Caki2 (cell line): ENCODE measurements at regions not wholly inside any gene's neighbourhood (a gene's known extent, or its start where the extent isn't known, plus 50 kb on each side); places are given as distances from the start of the nearest gene placed in this dataset.
A peak's percentile ranks its signal among the peaks of the same experiment; 100 is the strongest.

Source experiments
- DNase-seq: peaks from one replicate; pipeline ENCODE4 v3.0.0-alpha.2; 2015; ENCODE audit warnings: low read depth
- in situ Hi-C: cut with HindIII; loops from 2 replicates; pipeline ENCODE4 v1.10.0; 2016; ENCODE audit warnings: low sequenced_read_pairs, low pct_unique_long_range_greater_than_20kb, mixed read lengths

DNA sequence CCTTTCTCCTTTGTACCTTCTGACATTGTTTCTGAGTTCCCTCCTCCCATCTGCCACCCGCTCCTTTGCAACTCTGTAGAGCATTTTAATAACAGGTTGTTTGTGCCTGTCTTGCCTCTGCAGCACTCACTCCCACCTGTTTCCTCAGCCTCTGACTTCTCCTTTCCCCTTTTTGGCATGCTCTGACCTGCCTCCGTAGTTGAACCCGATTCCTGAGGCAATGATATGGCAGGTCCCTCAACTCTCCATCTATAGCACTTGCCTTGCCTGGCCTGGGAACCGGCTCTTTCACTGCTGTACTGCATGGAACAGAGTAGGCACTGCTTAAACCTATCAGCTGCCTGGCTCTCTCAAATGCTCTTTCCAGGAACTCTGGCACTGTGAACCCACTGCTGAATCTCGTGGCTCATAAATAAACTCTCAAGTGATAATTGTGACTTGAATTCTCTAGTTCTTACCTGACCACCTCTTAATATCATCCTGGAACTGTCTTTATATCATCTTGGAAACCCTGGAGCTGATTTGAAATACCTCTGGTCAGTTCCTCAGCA, 50.3 kb downstream of the UTRN start:
- DNase-seq, result no peak
- in situ Hi-C loops, result no loop called here

DNA sequence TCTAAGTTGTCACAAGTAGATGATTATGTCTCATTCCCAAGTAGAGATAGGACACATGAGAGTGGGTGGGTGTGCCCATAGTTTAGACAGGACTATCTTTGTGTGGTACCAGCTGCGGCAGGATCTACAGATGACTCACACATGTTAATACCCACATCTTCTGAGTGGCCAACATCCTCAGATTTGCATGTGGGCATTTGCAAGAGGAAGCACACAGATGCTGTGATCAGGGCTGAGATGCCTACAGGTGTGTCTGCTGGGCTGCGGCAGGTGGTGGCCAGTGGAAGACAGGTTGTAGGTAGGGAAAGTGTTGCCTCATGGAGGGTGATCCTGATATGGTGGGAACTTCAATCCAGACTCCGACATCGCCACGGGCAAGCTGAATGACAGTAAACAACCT, 50.8 kb downstream of the UTRN start:
- in situ Hi-C loops, result no loop called here
- DNase-seq, result peak; percentile 25

DNA sequence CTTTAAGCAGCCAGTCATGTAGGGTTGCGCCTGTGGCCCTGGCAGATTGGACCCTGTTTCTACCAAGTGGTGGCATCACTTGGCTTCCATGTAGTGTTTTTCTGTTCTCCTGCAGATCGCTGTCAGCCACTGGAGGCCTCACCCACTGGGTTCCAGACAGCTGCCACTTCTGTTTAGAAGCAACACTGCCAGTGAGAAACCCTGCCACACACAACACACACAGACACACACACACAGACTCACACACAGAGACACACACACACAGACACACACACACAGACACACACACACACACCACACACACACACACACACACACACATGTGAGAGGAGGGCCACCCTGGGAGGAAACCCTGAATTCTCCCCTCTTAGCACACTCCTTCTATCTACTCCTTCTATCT, 51.8 kb downstream of the UTRN start:
- no peak for DNase-seq

DNA sequence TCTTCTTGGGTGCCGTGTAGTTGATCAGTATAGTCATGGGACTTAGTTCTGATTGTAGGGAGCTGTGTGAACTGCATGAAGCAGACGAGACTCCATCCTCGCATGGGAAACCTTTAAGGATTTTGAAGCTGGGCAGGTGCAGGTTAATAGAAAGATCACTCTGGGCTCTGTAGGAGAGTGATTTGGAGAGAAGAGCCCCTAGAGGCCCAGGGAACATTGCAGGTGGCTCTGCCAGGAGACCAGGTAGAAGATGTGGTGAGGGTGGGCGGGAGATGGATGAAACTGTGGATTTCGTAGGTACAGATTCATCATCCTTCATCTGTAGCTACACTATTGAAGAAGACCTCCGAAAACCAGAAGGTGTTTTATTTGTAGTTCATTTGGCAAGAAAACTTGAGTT, 53.3 kb downstream of the UTRN start:
- in situ Hi-C loops, result no loop called here

More for the DNA sequence above, 51.8 kb downstream of the UTRN start:
- in situ Hi-C loops, result no loop called here

DNA sequence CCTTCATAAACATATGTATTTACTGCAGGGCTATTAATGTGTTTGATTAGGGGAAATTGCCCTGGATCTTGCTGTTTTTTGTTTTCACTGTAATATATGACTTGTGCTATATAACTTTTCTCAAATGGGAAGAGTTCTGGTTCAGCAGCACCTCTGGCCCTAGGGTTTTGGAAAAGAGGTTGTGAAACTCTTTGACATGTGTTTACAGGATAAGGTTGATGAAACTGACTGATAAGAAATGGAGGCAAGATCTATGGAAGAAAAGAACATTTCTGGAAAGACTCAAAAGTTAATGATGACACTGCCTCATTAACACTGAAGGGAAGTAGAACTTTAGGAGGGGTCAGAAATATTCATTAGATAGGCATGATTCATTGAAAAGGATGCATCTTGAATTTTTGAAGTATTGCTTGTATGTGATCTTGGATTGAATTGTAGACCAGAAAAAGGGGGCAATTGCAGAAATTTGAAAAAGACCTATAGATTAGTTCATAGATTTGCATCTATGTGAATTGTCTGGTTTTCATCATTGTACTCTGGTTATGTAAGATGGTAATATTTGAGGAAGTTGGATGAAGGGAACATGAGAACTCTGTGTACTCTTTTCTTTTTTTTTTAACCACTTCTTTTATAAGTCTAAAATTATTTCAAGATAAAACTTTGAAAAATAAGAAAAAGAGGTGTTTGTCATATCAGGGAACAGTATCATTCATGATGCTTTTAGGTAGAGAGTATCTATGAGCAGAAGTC, 54.0 kb downstream of the UTRN start:
- in situ Hi-C loops, result no loop called here
- DNase-seq, result no peak

More for the DNA sequence above, 53.3 kb downstream of the UTRN start:
- DNase-seq, result no peak

DNA sequence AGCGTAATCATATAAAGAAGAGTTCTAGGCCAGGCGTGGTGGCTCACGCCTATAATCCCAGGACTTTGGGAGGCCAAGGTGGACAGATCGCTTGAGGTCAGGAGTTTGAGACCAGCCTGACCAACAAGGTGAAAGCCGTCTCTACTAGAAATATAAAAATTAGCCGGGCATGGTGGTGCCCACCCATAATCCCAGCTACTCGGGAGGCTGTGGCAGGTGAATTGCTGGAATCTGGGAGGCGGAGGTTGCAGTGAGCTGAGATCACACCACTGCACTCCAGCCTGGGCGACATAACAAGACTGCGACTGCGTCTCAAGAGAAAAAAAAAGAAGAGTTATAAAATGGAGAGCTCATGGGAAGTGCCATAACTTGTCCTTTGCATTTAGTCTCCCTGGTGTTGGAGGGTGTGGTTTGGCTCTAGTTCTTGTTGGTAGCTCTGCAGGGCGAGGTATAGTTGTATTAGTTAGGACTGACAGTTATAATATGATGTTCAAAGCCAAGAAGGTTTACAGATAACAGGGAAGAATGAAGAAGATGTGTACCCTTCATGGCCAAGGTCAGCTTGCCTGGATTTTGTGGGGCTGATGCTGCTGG, 54.8 kb downstream of the UTRN start:
- in situ Hi-C loops, result no loop called here
- DNase-seq, result no peak

DNA sequence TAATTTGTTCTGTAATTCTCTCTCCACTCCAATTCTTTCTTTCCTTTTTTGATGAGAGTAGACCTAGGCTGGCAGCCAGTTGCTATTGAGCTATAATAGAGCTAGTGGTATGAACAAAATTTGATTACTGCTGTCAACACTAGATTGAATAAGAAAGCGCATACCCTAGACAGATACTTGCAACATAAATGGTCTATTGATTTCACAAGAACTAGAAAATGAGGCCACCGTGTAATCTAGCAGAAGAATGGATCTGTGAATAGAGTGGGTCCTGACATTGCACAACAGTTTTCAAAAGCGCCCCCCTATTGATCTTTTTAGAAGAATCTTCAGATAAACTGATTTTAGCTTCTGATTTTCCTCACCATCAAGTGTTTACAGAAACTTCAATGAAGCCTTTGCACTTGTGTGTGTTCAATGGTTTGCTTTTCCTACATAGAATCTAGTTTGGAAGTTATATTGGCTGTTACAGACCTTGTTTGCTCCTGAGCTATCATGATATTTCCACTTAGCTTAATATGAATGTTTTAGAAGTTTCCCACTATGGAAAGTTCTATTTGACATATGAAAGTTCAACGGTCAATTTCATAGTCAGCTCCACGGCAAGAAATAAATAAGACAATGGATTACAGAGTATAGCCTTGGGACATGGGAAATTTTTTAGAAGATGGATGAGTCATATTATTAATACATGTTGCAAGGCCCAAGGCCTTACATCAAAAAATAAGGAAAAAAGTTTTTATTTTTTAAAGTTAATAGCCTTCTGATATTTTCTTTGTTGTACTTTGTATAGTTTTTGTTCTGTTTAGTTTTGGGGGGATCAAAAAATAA, 55.6 kb downstream of the UTRN start:
- DNase-seq, result no peak
- in situ Hi-C loops, result no loop called here

DNA sequence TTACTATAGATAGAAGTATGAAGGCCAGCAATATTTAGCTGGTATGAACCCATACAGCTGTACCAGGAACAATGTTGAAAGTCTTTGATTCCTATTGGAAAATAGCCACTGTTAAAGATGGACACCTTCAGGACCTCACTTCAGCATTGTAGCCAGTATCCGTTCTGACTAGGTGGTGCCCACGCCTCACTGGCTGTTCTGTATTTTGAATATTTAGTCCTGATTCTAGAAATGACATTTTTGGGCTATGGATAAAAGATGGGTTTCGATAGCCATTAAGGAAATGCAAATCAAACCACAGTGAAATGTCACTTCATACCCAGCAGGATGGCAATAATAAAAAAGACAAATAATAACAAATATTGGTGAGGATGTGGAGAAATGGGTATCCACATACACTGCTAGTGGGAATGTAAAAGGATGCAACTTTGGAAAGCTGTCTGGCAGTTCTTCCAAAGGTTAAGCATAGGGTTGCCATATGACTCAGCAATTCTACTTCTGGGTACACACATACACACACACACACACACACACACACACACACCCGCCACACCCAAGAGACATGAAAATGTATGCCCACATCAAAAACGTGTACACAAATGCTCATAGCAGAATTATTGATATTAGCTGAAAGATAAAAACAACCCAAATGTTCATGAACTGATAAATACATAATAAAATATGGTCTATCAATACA, 56.8 kb downstream of the UTRN start:
- in situ Hi-C loops, result no loop called here
- no peak for DNase-seq

DNA sequence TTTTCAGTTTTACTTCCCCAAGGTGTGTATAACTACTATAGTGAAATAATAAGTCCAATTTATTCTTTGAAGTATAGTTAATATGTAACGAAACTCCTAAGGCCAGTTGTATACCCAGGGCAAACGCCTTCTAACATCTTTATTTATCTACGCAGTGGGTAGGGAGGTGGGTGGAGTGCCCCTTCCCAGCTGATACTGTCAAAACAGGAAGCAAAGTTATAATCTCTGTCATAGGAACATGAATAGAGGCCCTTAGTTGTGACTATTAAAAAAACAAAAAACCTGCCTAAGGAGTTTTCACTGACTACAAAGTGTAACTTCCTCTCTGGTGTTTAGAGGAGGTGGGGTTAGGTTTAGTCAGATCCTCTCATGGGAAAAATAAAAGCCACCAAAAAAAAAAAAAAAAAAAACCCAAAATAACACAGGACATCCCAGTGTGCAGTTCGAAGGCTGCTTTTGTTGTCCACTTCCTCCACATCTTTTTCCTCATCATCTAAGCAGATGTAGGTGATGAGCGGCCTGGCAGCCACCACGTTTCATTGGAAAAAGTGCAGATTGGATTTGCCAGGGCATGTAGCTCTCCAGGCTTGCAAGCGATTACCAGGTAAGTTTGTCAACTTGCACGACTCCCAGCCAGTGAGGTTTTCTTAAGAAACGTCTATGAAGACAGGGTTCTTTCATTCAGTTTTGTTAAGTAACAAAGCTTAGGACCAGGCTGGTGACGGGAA, 58.7 kb downstream of the UTRN start:
- DNase-seq, result peak; percentile 86
- in situ Hi-C loops, result no loop called here

DNA sequence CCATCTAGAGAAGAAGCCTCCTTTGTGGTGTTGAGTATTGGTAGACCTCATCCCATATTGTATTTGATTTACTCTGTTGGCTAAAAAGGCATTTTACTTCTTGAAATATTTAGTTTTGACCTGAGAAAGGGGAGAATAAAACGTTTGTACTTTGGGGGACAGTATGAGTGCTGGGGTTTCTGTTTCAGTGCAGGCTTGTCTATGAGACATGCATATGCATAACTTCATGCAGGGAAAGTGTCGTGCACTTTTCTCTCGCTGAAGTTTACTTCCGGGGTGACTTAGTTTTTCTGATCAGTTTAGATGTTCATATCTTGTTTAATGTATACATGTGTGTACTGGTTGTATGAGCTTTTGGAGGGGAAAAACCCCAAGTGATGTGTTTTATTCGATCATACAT, 59.5 kb downstream of the UTRN start:
- DNase-seq, result no peak
- in situ Hi-C loops, result no loop called here

DNA sequence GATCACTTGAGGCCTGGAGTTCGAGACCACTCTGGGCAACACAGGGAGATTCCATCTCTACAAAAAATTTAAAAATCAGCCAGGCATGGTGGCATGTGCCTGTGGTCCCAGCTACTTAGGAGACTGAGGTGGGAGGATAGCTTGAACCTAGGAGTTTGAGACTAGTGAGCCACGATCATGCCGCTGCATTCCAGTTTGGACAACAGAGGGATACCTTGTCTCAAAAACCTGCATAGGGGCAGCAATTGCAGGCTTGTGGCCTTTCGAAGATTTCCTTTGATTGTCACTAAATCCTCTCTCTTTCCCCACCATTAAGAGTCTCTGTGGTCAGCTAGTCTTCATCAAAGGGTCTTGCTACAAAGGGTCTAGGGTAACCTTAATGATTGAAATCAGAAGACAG, 60.3 kb downstream of the UTRN start:
- in situ Hi-C loops, result no loop called here
- no peak for DNase-seq

DNA sequence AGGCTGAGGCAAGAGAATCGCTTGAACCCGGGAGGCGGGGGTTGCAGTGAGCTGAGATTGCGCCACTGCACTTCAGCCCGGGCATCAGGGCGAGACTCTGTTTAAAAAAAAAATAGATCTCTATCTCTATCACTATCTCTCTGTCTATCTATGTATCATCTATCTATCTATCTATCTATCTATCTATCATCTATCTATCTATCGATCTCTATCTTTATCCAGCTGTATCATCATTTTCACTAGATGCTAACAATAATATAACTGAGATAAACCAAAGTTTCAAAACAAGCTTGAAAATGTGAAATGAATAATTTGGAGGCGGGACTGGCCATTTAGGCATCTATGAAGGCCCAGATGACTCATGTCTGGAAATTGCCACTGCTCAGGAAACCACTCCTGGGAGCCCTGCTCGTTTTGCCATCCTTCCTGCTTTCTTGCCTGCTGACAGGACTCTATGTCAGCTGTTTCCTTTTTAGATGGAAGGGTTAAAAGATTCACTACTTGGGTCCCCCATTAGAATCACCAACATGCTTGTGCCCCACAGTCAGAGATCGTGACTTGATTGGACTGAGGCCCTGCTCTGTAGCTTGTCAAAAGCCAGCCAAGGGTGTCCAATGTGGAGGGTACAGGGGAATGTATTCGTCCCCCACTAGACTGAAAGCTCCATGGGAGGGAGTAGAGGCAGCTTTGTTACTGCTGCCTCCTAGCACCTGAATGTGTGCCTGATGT, 61.7 kb downstream of the UTRN start:
- in situ Hi-C loops, result no loop called here
- peak; percentile 41 for DNase-seq

DNA sequence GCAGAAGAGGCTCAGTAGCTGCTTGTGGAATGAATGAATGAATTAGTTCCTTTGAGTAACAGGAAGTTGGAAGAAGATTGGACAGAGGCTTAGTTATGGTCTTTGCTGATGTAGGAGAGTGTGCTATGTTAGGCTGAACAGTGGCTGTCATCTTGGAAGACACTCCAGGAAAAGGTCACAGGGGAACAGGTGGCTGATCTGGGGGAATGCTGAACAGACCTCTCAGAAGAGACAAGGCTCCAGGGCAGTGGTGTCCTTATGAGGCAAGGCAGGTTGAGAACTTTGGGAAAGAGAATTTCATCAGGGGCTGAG, 62.3 kb downstream of the UTRN start:
- in situ Hi-C loops, result no loop called here
- peak; percentile 38 for DNase-seq

DNA sequence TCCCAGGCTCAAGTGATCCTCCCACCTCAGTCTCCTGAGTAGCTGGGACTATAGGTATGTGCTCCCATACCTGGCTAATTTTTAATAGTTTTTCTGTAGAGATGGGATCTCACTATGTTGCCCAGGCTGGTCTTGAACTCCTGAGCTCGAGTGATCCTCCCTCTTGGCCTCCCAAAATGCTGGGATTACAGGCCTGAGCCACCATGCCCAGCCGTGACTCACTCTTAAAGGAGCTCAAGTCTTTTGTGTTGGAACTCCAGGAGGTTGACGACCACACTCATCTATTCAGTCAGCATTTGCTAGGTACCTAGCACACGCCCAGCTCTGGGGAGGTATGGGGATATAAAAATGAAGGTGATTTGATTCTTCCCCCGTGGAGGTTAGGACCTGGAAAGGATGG, 62.8 kb downstream of the UTRN start:
- in situ Hi-C loops, result no loop called here
- no peak for DNase-seq

DNA sequence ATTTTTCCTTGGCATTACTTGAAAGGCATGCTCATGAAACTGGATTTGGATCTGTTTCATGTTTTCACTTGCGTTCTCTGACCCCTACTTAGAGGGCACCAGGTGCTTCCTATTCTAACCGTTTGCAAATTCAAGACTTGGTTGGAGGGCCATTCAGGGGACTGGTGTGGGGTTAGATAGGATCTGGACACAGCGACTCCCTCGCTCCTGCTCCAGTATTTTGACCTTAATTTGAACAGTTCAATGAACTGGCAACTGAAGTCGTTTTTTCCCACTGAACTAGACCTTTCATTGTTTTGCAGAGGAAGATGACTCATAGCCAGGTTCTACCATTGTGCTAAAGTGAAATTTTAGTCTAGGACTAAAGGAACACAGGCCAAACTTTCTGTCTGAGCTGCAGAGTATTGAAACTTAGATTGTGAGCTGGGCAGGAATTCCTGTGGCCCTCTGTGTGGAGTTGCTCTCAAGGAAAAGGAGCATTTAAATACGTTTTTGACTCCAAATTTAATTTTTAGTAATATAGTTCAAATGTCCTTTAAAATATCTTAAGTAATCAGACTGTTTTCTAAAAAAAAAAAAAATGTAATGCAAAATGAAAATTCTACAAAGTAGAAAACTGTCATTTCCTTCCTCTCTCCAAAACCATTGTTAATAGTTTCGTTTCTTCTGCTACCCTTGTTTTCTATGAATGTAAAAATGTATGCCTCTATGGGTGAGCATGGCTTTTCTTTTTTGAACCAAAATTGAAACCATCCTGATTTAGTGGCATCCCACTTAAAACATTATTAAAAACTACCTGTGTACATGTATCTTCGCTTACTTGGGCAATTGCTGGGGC, 64.8 kb downstream of the UTRN start:
- in situ Hi-C loops, result no loop called here
- peak; percentile 84 for DNase-seq

DNA sequence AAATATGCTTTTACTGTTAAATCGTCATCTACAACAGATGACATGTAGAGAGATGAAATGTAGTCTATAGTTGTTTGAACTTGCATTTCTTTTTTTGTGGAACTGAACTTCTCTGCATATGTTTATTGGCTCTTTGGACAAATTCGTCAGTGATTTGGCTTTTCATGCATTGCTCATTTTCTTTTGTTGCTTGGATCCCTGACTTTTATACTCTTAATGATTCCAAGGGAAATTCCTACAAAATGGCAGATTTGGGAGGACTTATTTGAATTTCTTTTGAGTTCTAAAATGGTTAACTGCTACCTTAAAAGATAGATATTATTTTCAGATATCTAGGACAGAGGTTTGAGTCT, 65.4 kb downstream of the UTRN start:
- DNase-seq, result no peak
- in situ Hi-C loops, result no loop called here
